Loucy (cell line): ENCODE measurements at regions not wholly inside any gene's neighbourhood (a gene's known extent, or its start where the extent isn't known, plus 50 kb on each side); places are given as distances from the start of the nearest gene placed in this dataset.

Experiments
- EZH2phosphoT487 ChIP-seq: fragments of 200-600 bp; IDR thresholded peaks from 2 replicates; pipeline ENCODE4 v1.6.1; 2018; ENCODE audit warnings: antibody characterized with exemption, mild to moderate bottlenecking, moderate library complexity, borderline replicate concordance
- TF ChIP-seq, protein P1 (sequence below): fragments of 200-600 bp; sonication (generic); conservative IDR thresholded peaks from 2 replicates; pipeline ENCODE4 v1.5.1; 2014; ENCODE audit warnings: mild to moderate bottlenecking, antibody characterized with exemption, low read length

DNA sequence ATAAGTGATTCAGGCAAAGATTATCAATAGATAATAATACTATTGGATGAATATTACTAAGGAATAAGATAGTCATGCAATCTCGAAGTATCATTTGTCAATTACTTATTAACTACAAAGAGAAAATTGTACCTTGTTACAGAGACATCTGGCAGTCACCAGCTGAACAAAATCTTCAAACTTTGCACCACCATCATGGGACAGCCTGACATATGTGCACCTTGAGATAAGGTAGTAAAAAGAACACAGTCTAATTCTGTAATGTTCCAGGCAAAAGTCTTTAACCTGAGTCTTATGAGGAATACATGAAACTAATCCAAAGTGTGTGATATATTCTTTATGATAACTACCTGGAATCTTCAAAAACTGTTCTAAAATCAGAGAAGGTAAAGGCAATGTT, 423.0 kb upstream of the ZNF608 start:
- TF ChIP-seq, protein P1, sequence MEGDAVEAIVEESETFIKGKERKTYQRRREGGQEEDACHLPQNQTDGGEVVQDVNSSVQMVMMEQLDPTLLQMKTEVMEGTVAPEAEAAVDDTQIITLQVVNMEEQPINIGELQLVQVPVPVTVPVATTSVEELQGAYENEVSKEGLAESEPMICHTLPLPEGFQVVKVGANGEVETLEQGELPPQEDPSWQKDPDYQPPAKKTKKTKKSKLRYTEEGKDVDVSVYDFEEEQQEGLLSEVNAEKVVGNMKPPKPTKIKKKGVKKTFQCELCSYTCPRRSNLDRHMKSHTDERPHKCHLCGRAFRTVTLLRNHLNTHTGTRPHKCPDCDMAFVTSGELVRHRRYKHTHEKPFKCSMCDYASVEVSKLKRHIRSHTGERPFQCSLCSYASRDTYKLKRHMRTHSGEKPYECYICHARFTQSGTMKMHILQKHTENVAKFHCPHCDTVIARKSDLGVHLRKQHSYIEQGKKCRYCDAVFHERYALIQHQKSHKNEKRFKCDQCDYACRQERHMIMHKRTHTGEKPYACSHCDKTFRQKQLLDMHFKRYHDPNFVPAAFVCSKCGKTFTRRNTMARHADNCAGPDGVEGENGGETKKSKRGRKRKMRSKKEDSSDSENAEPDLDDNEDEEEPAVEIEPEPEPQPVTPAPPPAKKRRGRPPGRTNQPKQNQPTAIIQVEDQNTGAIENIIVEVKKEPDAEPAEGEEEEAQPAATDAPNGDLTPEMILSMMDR = no peak
- TF ChIP-seq EZH2phosphoT487 = no peak
